Fibroblast of lung (primary cell): ENCODE measurements at regions not wholly inside any gene's neighbourhood (a gene's known extent, or its start where the extent isn't known, plus 50 kb on each side); places are given as distances from the start of the nearest gene placed in this dataset.

Source experiments
- EZH2 ChIP-seq: IDR thresholded peaks from 2 replicates; pipeline ENCODE4 v1.5.1; 2012; ENCODE audit warnings: low read length, control low read depth, mild to moderate bottlenecking; ENCODE audit errors: missing control alignments
- TF ChIP-seq, protein P1 (sequence below), 2 donors: IDR thresholded peaks in 1 of 2; conservative IDR thresholded peaks in 1 of 2; 1 replicate in 1 of 2; 2 replicates in 1 of 2; pipeline ENCODE4 v1.5.1; 2011 to 2012; ENCODE audit warnings: low read length in 2 of 2, control low read depth in 1 of 2, inconsistent platforms in 1 of 2, low read depth in 1 of 2, mild to moderate bottlenecking in 1 of 2

DNA sequence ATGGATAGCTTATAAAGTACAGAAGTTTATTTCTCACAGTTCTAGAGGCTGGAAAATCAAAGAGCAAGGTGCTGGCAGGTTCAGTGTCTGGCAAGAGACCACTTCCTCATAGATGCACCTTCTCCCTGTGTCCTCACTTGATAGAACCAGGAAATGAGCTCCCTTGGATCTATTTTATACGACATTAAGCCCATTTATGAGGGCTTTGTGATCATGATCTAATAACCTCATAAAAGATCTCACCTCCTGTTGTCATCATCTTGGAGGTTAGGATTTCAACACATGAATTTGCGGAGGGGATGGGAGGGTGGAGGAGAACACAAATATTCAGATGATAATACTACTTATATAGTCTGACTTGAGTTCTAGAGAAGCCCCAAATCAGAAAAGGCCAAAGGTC is 222.1 kb upstream of the SNX7 start:
- TF ChIP-seq EZH2, result no peak
- TF ChIP-seq, protein P1, sequence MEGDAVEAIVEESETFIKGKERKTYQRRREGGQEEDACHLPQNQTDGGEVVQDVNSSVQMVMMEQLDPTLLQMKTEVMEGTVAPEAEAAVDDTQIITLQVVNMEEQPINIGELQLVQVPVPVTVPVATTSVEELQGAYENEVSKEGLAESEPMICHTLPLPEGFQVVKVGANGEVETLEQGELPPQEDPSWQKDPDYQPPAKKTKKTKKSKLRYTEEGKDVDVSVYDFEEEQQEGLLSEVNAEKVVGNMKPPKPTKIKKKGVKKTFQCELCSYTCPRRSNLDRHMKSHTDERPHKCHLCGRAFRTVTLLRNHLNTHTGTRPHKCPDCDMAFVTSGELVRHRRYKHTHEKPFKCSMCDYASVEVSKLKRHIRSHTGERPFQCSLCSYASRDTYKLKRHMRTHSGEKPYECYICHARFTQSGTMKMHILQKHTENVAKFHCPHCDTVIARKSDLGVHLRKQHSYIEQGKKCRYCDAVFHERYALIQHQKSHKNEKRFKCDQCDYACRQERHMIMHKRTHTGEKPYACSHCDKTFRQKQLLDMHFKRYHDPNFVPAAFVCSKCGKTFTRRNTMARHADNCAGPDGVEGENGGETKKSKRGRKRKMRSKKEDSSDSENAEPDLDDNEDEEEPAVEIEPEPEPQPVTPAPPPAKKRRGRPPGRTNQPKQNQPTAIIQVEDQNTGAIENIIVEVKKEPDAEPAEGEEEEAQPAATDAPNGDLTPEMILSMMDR (conservative IDR thresholded peaks at IDR 0.05 in 1 of 2, IDR thresholded peaks at IDR 0.05 in 1 of 2; ENCODE audit: low read depth in 1 of 2, low read length in 2 of 2), result no peak
